ENCODE measurements at regions not wholly inside any gene's neighbourhood (a gene's known extent, or its start where the extent isn't known, plus 50 kb on each side); places are given as distances from the start of the nearest gene placed in this dataset.
"Not testable (repeated sequence)": the region's sequence is repeated elsewhere in the genome, so short reads cannot be mapped to it uniquely, and the experiment has no call there.

- no peak for DNase-seq (ENCODE audit: low read depth)
Measured at GRCh38 chr3:56955492-56956111, 104.9 kb upstream of the SPATA12 start.

DNA sequence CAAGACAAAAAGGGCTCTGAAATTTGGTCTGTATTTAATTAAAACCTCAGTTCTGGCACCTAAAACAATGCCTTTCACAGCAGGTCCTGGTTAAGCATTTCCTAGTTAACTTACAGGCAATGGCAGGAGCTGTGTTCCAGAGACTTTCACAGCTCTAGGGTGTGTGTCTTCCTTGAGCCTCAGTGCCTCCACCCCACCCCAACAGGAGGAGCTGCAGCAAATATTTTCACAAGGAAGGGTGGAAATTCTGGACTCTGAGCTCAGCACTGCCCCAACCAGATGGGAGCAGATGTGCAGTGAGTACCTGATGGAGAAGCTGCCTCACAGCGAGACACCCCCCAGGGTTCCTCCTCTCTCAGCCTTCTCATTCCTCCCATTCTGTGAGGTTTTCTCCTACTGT is 106.3 kb upstream of the SPATA12 start:
- no peak for DNase-seq (ENCODE audit: low read depth)

DNA sequence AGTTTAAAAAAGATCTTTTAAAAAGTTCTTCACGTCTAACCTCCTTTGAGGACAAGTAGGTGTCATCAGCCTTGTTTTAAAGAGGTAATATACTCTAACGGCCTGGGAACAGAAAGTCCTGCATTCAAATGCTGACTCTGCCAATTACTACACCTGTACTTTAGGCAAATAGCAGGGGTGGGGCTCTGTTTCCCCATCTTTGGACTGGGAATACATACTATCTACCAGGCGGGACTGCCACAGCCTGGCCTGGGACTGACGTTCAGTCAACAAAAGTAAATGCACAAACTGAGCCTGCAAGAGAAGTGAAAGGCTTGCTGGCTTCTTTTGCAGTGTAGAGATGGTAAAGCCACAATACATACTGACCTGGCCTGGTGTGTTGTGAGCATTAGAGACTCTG is 107.6 kb upstream of the SPATA12 start:
- DNase-seq (ENCODE audit: low read depth): no peak

GRCh38 chr3:56952061-56952460 is 108.4 kb upstream of the SPATA12 start:
- DNase-seq (ENCODE audit: low read depth): no peak

- DNase-seq (ENCODE audit: low read depth): no peak
Measured at GRCh38 chr3:56951366-56951765, 109.1 kb upstream of the SPATA12 start.

DNA sequence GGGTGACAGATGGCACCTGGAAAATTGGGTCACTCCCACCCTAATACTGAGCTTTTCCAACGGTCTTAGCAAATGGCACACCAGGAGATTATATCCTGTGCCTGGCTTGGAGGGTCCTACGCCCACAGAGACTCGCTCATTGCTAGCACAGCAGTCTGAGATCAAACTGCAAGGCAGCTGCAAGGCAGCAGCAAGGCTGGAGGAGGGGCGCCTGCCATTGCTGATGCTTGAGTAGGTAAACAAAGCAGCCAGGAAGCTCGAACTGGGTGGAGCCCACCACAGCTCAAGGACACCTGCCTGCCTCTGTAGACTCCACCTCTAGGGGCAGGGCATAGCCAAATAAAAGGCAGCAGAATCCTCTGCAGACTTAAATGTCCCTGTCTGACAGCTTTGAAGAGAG is 115.1 kb upstream of the SPATA12 start:
- not testable (repeated sequence) for DNase-seq (ENCODE audit: low read depth)

- DNase-seq (ENCODE audit: low read depth): no peak
Measured at GRCh38 chr3:56942523-56942922, 117.9 kb upstream of the SPATA12 start.

DNA sequence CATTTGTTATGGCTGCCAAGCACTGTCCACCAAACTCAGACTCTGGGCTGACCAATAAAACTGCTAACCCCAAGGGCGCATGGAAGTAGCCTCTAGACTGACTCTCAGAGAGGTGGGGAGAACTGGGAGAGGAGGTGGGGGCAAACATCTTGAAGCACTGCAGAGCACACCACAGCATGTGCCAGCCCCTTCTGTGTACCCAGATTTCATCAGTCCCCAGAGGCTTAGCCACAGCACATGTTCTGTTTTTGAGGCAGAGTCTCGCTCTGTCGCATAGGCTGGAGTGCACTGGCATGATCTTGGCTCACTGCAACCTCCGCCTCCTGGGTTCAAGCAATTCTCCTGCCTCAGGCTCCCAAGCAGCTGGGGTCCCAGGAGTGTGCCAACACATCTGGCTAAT is 119.5 kb upstream of the SPATA12 start:
- no peak for DNase-seq (ENCODE audit: low read depth)

DNA sequence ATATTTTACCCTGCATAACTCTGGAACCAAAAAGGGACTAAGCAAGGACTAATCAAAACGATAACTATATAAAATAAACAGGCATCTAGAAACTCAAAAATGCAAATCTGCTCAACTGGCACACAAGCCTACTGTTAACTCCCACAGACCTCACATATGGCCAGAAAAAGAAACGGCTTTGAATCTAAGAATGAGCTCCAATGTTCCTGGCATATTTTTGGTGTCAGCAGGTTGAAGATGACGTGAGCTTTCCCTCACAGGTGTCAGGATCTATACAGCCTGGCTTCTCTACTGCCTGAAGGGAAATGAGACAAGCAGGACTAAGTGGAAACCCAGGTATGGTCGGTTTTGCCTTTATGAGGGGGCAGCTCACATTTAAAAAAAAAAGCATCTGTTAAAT is 120.1 kb upstream of the SPATA12 start:
- no peak for DNase-seq (ENCODE audit: low read depth)

DNA sequence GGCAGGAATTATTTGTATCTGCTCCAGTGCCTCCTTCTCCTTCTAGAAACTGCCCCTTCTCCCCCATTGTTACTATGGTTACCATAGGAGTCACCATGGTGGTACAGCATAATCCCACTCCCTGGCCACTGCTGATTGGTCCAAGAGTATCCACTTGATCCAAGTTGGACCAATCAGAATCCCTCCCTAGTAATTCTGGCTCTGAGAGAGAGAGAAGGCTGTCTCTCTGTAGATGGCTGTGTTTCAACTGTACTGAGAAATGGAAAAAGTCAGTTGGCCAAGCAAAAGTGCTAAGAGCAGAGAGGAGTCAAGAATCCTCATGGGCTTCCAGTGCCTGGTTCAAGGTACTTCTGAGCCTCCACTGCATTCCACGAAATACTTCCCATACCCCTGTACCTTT is 120.6 kb upstream of the SPATA12 start:
- no peak for DNase-seq (ENCODE audit: low read depth)

DNA sequence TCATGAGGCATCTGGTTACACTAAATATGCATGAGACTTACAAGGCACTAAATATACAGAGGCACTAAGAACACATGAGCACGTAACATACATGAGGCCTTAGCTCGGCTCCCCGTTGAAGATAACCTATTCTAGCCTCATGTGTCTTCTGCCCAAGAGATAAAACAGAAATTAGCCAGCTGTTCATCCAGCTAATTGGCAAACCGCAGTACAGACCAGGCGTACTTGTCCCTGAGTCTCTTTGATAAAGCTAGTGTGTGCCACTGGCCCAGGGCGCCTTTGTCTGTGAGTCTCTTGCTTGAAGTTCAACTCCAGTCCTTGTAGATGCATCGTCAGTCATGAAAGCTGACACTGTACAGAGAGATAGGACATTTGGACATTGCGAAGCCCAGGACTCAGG is 121.9 kb upstream of the SPATA12 start:
- no peak for DNase-seq (ENCODE audit: low read depth)

- no peak for DNase-seq (ENCODE audit: low read depth)
Measured at GRCh38 chr3:56937580-56937979, 122.9 kb upstream of the SPATA12 start.

DNA sequence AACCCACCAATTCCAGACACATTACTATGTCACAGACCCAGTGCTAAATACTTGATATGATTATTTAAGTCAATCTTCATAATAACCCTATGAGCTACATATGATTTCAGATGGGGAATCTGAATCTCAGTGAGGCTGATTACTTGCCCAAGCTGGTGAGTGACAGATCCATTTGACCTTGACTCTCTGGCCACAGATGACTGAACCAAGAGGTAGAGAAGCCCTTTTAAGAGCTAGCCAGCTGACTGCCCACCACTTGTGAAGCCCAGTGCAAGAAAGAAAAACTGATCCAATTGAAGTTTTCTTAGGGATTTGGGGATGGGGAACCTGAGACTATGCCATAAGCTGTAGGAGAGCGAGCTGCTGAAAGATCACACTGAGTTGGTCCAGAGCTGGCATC is 124.7 kb upstream of the SPATA12 start:
- no peak for DNase-seq (ENCODE audit: low read depth)

DNA sequence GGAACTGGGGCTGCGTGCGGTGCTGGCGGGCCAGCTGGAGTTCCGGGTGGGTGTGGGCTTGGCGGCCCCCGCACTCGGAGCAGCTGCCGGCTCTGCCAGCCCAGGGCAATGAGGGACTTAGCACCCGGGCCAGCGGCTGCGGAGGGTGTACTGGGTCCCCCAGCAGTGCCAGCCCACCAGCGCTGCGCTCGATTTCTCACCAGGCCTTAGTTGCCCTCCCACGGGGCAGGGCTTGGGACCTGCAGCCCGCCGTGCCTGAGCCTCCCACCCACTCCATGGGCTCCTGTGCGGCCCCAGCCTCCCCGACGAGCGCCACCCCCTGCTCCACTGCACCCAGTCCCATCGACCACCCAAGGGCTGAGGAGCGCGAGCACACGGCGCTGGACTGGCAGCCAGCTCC is 126.0 kb upstream of the SPATA12 start:
- not testable (repeated sequence) for DNase-seq (ENCODE audit: low read depth)

- DNase-seq (ENCODE audit: low read depth): no peak
Measured at GRCh38 chr3:56933803-56934202, 126.7 kb upstream of the SPATA12 start.

DNA sequence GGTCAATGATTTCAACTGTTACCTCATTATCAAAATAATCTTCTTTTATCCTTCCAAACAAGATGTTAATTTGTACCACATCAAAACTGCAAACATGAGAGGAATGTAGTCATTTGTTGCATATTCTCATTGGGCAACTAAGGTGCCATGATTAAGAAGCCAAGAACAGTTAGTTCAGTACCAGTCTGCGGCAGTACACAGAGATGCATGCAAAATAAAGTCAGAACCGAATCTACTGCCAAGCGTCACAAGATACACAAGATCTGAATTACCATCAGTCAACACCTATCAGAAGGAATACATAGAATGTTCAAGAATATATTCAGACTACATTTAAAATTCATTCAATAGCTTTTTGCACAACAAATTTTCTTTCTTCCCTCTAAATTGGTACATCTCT is 127.6 kb upstream of the SPATA12 start:
- DNase-seq (ENCODE audit: low read depth): no peak

DNA sequence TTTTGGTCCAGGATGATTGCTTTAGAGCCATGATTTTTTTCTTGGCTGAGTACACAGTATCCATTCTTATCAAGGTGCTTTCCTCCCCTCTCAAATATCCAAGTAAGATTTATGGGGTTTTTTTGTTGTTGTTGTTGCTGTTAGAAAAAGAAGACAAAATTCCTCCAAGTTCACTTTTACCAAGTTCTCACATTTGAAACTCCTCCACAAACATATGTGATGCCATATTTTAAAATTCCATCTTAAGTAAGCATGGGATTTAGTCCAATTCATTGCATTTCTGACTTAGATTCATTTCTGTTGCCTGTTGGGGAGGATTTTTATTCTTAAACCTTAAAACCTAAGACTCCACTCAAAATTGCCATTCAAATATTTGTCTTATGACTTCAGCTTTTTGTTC is 128.6 kb upstream of the SPATA12 start:
- no peak for DNase-seq (ENCODE audit: low read depth)

DNA sequence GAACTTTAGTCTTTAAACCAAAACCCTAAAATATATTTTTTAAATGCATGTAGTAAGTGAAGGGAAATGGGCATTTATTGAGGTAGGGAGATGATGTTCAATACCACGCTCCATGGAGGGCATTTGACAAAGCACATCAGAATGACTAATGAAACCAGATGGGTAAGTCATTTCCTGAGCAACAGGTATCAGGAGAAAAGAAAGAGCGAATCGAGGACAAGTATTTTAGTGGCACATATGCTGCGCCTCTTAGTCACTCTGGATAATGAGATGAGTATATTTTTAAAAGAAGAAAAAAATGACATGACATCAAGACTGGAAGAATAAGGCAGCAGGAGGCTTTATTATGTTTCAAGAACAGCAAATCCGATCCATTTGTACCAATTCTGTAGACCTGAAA is 129.0 kb upstream of the ARHGEF3 start:
- DNase-seq (ENCODE audit: low read depth): no peak

DNA sequence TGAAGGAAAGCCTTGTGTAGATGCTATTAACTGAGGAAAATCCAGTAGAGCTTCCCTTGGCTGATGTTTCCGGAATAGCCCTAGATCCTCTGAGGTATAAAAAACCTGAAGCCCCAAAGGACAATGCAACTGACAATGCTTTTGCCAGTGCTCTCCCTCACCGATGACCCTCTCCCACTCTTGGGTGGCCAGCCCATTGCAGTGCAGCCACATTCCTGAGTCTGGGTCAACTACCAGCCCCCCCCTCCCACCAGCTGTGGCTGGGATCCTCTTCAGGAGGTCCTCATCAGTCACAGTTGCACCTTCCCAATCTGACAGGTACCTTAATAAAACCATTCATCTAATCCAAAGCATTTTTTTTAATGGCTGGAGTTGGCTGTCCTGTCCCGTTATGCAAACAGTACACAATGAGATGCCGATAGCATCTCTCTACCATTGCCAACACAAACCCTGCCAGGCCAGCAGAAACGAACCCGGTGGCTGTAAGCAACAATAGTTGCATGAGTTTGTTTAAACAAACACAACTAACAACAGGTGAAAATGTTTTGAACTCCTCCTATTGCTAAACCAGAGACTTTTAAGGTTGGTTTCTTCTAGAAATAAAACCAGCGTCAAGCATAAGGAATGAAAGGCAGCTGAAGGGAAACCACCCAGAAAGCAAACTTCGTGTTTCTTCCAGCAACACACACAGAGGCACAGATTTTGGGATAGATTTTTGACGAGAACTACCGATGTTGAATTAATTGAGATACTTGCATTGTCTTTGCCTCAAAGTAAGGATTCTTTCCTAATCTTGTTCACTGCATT is 128.3 kb upstream of the ARHGEF3 start:
- DNase-seq (ENCODE audit: low read depth): no peak

DNA sequence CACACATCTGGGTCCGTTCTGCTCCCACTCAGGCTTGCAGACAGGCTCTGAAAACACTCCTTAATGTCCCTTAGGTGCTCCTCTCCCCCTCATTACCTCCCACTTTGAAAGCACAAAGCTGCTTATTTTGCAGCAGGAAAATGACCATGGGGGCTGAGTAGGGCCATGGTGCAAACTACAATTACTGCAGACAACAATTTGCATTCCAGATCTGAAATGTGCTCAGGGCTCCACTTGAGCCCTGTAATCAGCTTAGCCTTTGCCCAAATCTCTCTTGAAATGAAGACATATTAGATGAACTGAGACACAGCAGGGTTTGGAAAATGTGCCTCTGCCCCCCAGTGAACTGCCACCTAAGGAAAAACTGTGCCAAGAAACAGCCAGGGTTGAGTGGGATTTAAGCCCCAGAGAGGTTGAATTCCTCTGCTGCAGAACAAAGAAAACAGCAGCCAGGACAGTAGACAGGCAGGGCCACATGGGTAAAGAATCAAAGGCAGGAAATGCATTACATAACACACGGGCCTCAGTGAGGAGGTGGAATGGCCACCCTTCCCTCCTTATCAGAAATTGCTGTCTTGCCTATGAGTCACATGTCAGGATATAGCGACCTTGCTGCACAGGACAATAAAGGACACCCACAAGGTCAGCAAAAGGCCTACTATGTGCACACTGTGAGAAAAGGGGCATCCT is 126.8 kb upstream of the ARHGEF3 start:
- no peak for DNase-seq (ENCODE audit: low read depth)

DNA sequence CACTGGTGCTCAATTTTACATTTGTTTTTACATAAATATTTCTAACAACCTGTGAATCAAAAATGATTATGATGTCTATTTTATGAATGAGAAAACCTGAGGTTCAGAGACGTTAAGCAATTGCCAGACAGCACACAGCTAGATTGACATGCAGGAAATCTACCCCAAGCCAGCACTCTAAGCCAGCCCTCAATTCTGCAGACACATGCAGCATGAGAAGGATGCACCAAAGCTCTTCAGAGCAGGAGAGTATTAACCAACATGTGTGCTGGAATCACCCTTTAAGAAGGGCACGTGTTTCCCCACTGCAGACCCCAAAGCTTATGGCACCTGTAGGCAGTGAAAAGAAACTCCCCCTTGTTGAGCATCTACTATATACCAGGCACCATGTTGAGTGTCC is 126.1 kb upstream of the ARHGEF3 start:
- DNase-seq (ENCODE audit: low read depth): no peak

- DNase-seq (ENCODE audit: low read depth): no peak
Measured at GRCh38 chr3:56926947-56927282, 125.2 kb upstream of the ARHGEF3 start.

DNA sequence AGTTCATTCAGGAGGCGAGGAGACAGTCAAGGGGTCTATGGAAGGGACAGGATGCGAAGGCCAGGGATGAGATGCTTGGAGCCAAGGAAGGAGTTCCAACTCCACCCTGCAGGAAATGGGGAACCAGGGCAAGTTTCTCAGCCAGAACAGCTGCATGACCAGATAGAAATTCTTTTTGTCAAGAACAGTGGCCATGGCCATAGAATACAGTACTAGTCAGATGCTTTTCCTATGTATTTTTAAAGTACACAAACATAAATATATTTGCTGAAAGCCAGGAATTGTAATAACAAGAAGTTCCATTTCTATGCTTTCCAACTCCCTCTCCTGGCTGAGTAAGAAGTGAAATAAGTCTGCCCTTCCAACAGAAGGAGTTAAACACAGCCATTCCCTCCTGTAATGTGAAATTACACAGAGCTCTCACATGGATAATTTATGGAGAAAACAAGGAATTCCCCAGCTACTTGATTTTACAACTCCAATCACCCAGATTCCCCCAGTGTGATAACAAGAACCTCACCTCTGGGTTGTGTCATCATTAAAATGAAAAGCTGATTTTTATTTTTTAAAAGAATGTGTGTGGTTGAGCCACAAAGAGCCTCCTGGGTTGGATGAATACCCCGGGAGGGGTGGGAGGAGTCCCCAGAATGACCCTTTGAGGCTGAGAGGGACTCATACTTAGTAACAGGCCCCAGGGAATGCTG is 124.6 kb upstream of the ARHGEF3 start:
- no peak for DNase-seq (ENCODE audit: low read depth)

Data from fibroblast of the conjunctiva (primary cell).